PC-3 (cell line): ENCODE measurements at regions not wholly inside any gene's neighbourhood (a gene's known extent, or its start where the extent isn't known, plus 50 kb on each side); places are given as distances from the start of the nearest gene placed in this dataset.

Source experiments
- ATAC-seq: fragments of 200-7000 bp; cut with Tn5 transposase; 2 replicates; pipeline ENCODE4 v1.9.1; 2020; ENCODE audit warnings: mild to moderate bottlenecking, moderate library complexity
- BruUV-seq: library from RNA; stranded (reverse); fragments of 400-500 nt; replicated peaks from 2 replicates; lab custom pipeline; 2021; lab: Mats Ljungman, UMichigan
- CTCF ChIA-PET: fragments of 300-600 bp; sonication (Branson Sonifier 250); formaldehyde crosslinking; loops from one replicate; lab custom pipeline; 2022; ENCODE audit warnings: antibody characterized with exemption; lab: Charles Lee
- POLR2A ChIA-PET: fragments of 300-600 bp; sonication (Branson Sonifier 250); formaldehyde crosslinking; loops from one replicate; lab custom pipeline; 2022; ENCODE audit warnings: antibody characterized with exemption; ENCODE audit not compliant: unreplicated experiment; lab: Charles Lee
- DNase-seq: peaks from one replicate; pipeline ENCODE4 v3.0.0-alpha.2; 2015
- H2AFZ ChIP-seq: fragments of 300-600 bp; sonication (generic); 2 replicates; pipeline ENCODE4 v1.6.0; 2016; ENCODE audit warnings: antibody characterized with exemption, low read length
- H3F3A ChIP-seq: fragments of 300-600 bp; sonication (generic); one replicate; pipeline ENCODE4 v1.6.0; 2017; ENCODE audit warnings: antibody characterized with exemption, low read length, control low read depth, mild to moderate bottlenecking; ENCODE audit not compliant: unreplicated experiment
- H3K27ac ChIP-seq: fragments of 300-600 bp; sonication (generic); 2 replicates; pipeline ENCODE4 v1.5.1; 2016; ENCODE audit warnings: mild to moderate bottlenecking, low read length
- H3K27me3 ChIP-seq: fragments of 300-600 bp; sonication (generic); 2 replicates; pipeline ENCODE4 v1.6.1; 2016; ENCODE audit warnings: low read length, mixed read lengths
- H3K36me3 ChIP-seq: fragments of 300-600 bp; sonication (generic); 2 replicates; pipeline ENCODE4 v1.6.1; 2016; ENCODE audit warnings: low read depth, mixed run types, low read length, mixed read lengths
- H3K4me1 ChIP-seq: fragments of 300-600 bp; sonication (generic); 2 replicates; pipeline ENCODE4 v1.5.1; 2016; ENCODE audit warnings: low read length; ENCODE audit not compliant: insufficient read depth
- H3K4me2 ChIP-seq: fragments of 300-600 bp; sonication (generic); 2 replicates; pipeline ENCODE4 v1.6.0; 2016; ENCODE audit warnings: low read length
- H3K4me3 ChIP-seq: fragments of 300-600 bp; sonication (generic); 2 replicates; pipeline ENCODE4 v1.5.1; 2016; ENCODE audit warnings: mild to moderate bottlenecking, low read length, mixed read lengths
- H3K79me2 ChIP-seq: fragments of 300-600 bp; sonication (generic); 2 replicates; pipeline ENCODE4 v1.6.1; 2017; ENCODE audit warnings: low read length, mixed read lengths
- H3K9ac ChIP-seq: fragments of 300-600 bp; sonication (generic); 2 replicates; pipeline ENCODE4 v1.6.0; 2016; ENCODE audit warnings: mild to moderate bottlenecking, low read length
- H3K9me2 ChIP-seq: fragments of 300-600 bp; sonication (generic); replicated peaks from 2 replicates; pipeline ENCODE4 v1.6.1; 2016; ENCODE audit warnings: mixed run types, low read length, mixed read lengths
- H3K9me3 ChIP-seq: fragments of 300-600 bp; sonication (generic); 2 replicates; pipeline ENCODE4 v1.6.1; 2016; ENCODE audit warnings: low read length, mixed read lengths
- H4K20me1 ChIP-seq: fragments of 300-600 bp; sonication (generic); 2 replicates; pipeline ENCODE4 v1.6.1; 2016; ENCODE audit warnings: low read length, mixed read lengths
- CTCF ChIP-seq: fragments of 300-600 bp; sonication (generic); conservative IDR thresholded peaks from 2 replicates; pipeline ENCODE4 v1.5.1; 2017; ENCODE audit warnings: antibody characterized with exemption, low read depth, mild to moderate bottlenecking, low read length
- EZH2 ChIP-seq: fragments of 300-600 bp; sonication (generic); IDR thresholded peaks from one replicate; pipeline ENCODE4 v1.6.1; 2017; ENCODE audit warnings: antibody characterized with exemption, mild to moderate bottlenecking, low read length; ENCODE audit not compliant: unreplicated experiment
- EZH2phosphoT487 ChIP-seq: fragments of 300-600 bp; sonication (generic); IDR thresholded peaks from 2 replicates; pipeline ENCODE4 v1.6.1; 2018; ENCODE audit warnings: mild to moderate bottlenecking, antibody characterized with exemption, low read length, borderline replicate concordance
- intact Hi-C: fragments of 100-400 bp; cut with micrococcal nuclease; formaldehyde crosslinking; loops from 2 replicates; pipeline ENCODE4 v1.9.0; 2023

DNA sequence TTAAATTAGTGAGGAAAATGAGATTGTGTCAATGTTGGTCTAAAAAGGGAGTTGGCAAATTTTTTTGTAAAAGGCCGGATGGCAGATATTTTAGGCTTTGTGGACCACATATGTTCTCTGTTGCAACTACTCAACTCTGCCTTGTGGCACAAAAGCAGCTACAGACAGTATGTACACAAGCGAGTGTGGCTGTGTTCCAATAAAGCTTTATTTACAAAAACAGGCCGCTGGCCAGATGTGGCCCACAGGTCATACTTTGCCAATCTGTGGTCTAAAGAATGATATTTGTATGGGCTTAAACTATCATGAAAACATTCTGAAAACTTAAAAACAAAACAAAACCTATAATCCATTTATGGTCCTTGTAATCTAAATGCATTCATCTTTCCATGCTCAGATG, 228.3 kb downstream of the CLIC5 start:
- TF ChIP-seq EZH2phosphoT487 (no peak), CTCF (no peak), EZH2 (no peak)
- Histone ChIP-seq H3K4me1 (0 out of 2 replicates have a peak, but pooled peaks cover 3% of the 10 kb centered on the region), H3K9me3 (no peaks in the 10 kb centered on the region), H3K27ac (no peak overlapping the region), H3K4me2 (no peak overlapping the region), H3F3A (no peaks in the 10 kb centered on the region), H3K9me2 (no peaks in the 10 kb centered on the region), H3K36me3 (no peaks in the 10 kb centered on the region), H3K4me3 (no peak overlapping the region), H3K9ac (no peak overlapping the region), H3K79me2 (no peaks in the 10 kb centered on the region), H2AFZ (no peak overlapping the region), H4K20me1 (no peaks in the 10 kb centered on the region), H3K27me3 (no peaks in the 10 kb centered on the region)
- ChIA-PET POLR2A (no interaction called here), CTCF (no interaction called here)
- intact Hi-C loops = no loop called here
- BruUV-seq = no TSS peak
- ATAC-seq = no peak
- no peak for DNase-seq

GRCh38 chr6:45786355-45786781, 229.3 kb downstream of the CLIC5 start:
- no peaks in the 10 kb centered on the region for H3F3A ChIP-seq
- no peak for DNase-seq
- no peak overlapping the region for H3K27ac ChIP-seq
- no TSS peak for BruUV-seq
- ChIA-PET POLR2A (no interaction called here), CTCF (no interaction called here)
- H3K4me2 ChIP-seq = no peak overlapping the region
- no peaks in the 10 kb centered on the region for H3K36me3 ChIP-seq
- TF ChIP-seq EZH2 (no peak), CTCF (no peak), EZH2phosphoT487 (no peak)
- H3K79me2 ChIP-seq = no peaks in the 10 kb centered on the region
- 0 out of 2 replicates have a peak, but pooled peaks cover 1% of the 10 kb centered on the region for H3K4me1 ChIP-seq
- H3K4me3 ChIP-seq = no peak overlapping the region
- no peaks in the 10 kb centered on the region for H4K20me1 ChIP-seq
- H3K9me2 ChIP-seq = no peaks in the 10 kb centered on the region
- no peak for ATAC-seq
- intact Hi-C loops = no loop called here
- H3K27me3 ChIP-seq = no peaks in the 10 kb centered on the region
- H3K9me3 ChIP-seq = no peaks in the 10 kb centered on the region
- H3K9ac ChIP-seq = no peak overlapping the region
- no peak overlapping the region for H2AFZ ChIP-seq

DNA sequence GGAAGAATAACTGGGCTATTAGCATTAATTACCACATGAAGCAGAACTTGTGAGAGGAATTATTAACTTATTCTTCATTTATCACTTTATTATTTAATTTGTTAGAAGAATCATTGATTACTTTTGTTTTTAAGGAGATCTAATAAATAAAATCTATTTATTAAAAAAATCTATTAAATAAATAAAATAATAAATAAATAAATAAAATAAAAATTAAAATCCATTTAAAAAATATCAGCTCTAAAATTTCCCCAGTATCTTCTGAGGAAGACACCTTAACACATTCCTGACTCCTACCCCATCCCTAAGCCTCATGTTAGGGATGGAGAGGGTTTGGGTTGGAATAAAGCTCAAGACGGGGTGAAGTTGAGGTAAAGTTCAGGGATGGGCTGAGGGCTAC, 231.4 kb downstream of the CLIC5 start:
- intact Hi-C loops = no loop called here
- H3K9me3 ChIP-seq = no peaks in the 10 kb centered on the region
- H3K36me3 ChIP-seq = no peaks in the 10 kb centered on the region
- no TSS peak for BruUV-seq
- no peak overlapping the region for H2AFZ ChIP-seq
- H3K27me3 ChIP-seq = no peaks in the 10 kb centered on the region
- H3K4me3 ChIP-seq = no peak overlapping the region
- no peak overlapping the region for H3K4me2 ChIP-seq
- no peak for TF ChIP-seq EZH2phosphoT487
- TF ChIP-seq EZH2 = no peak
- TF ChIP-seq CTCF = no peak
- H3K4me1 ChIP-seq = no peaks in the 10 kb centered on the region
- DNase-seq = no peak
- H3K9ac ChIP-seq = no peak overlapping the region
- H3F3A ChIP-seq = no peaks in the 10 kb centered on the region
- H4K20me1 ChIP-seq = no peaks in the 10 kb centered on the region
- no peak overlapping the region for H3K27ac ChIP-seq
- H3K79me2 ChIP-seq = no peaks in the 10 kb centered on the region
- ChIA-PET POLR2A (no interaction called here), CTCF (no interaction called here)
- H3K9me2 ChIP-seq = no peaks in the 10 kb centered on the region
- ATAC-seq = no peak
